ENCODE measurements at regions not wholly inside any gene's neighbourhood (a gene's known extent, or its start where the extent isn't known, plus 50 kb on each side); places are given as distances from the start of the nearest gene placed in this dataset.
A peak's percentile ranks its signal among the peaks of the same experiment; 100 is the strongest.

DNA sequence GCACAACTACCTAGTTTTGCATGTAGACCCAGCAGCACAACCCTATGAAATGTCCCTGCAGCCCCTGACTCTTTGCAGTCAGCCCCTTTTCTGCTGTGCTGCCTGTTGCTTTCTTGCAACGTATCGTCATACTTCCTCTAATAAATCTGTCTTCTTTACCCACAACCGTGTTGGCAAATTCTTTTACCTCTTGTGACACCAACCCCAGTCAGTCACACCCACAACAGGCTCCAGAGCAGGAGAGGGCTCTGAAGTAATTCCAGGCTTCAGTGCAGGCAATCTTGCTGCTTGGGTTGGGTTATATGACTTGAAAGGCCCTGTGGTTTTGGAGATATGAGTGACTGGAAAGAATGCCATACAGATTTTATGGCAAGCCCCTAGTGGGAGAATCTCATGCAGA lies 79.1 kb upstream of the KCNH7 start:
- H3K36me3 ChIP-seq (replicated peaks in 1 of 2; ENCODE audit: control insufficient read depth in 1 of 2, insufficient read depth in 2 of 2, low read length in 2 of 2): no peaks in the 10 kb centered on the region
- no peaks in the 10 kb centered on the region for H3K27me3 ChIP-seq (ENCODE audit: control insufficient read depth in 2 of 2, insufficient read depth in 2 of 2, low read length in 2 of 2)
- no peak overlapping the region for H3K4me3 ChIP-seq (replicated peaks in 1 of 3; ENCODE audit: low read depth in 2 of 3, low read length in 3 of 3)
- no peak overlapping the region for H3K9ac ChIP-seq (ENCODE audit: insufficient read depth, low read length, poor library complexity, severe bottlenecking)
- peaks cover 7% of the 10 kb centered on the region for H3K4me1 Mint-ChIP-seq
- H3K9me3 ChIP-seq (replicated peaks in 1 of 2; ENCODE audit: control insufficient read depth in 1 of 2, insufficient read depth in 1 of 2, low read length in 2 of 2): peaks cover 8 to 19% of the 10 kb centered on the region in 2 donors
- DNase-seq: peak; percentile 14 to 21 (median 20)
- no peaks in the 10 kb centered on the region for H3K36me3 Mint-ChIP-seq
- no peak overlapping the region for H3K4me3 Mint-ChIP-seq
- no peaks in the 10 kb centered on the region for H4K20me1 ChIP-seq (ENCODE audit: insufficient read depth, low read length)
- TF ChIP-seq, protein P1, sequence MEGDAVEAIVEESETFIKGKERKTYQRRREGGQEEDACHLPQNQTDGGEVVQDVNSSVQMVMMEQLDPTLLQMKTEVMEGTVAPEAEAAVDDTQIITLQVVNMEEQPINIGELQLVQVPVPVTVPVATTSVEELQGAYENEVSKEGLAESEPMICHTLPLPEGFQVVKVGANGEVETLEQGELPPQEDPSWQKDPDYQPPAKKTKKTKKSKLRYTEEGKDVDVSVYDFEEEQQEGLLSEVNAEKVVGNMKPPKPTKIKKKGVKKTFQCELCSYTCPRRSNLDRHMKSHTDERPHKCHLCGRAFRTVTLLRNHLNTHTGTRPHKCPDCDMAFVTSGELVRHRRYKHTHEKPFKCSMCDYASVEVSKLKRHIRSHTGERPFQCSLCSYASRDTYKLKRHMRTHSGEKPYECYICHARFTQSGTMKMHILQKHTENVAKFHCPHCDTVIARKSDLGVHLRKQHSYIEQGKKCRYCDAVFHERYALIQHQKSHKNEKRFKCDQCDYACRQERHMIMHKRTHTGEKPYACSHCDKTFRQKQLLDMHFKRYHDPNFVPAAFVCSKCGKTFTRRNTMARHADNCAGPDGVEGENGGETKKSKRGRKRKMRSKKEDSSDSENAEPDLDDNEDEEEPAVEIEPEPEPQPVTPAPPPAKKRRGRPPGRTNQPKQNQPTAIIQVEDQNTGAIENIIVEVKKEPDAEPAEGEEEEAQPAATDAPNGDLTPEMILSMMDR (IDR thresholded peaks at IDR 0.05): no peak
- H2AFZ ChIP-seq (ENCODE audit: insufficient read depth, low read depth, low read length, poor library complexity, severe bottlenecking): no peak overlapping the region
- no CpG with 5 or more reads among the region's 3 CpGs for WGBS (ENCODE audit: insufficient coverage)
- H3K9me3 Mint-ChIP-seq: peaks cover 4 to 13% (median 8%) of the 10 kb centered on the region in 7 donors
- no peak overlapping the region for H3K27ac ChIP-seq (ENCODE audit: low read depth in 1 of 2, low read length in 2 of 2)
- no peak overlapping the region for H3K4me2 ChIP-seq (replicated peaks; ENCODE audit: extremely low read depth, low read length, poor library complexity, severe bottlenecking)
- H3K79me2 ChIP-seq (ENCODE audit: insufficient read depth, low read length): no peaks in the 10 kb centered on the region
- intact Hi-C loops (cut with micrococcal nuclease): no loop called here
- H3K27me3 Mint-ChIP-seq (ENCODE audit: low read depth in 3 of 3): peaks cover 0 to 5% (median 0%) of the 10 kb centered on the region in 3 donors
- peaks cover 11% of the 10 kb centered on the region in 2 donors for H3K4me1 ChIP-seq (ENCODE audit: control insufficient read depth in 1 of 2, insufficient read depth in 2 of 2, low read length in 2 of 2)
- H3K27ac Mint-ChIP-seq: peak overlapping the region in 1 of 7 donors; percentile 31

DNA sequence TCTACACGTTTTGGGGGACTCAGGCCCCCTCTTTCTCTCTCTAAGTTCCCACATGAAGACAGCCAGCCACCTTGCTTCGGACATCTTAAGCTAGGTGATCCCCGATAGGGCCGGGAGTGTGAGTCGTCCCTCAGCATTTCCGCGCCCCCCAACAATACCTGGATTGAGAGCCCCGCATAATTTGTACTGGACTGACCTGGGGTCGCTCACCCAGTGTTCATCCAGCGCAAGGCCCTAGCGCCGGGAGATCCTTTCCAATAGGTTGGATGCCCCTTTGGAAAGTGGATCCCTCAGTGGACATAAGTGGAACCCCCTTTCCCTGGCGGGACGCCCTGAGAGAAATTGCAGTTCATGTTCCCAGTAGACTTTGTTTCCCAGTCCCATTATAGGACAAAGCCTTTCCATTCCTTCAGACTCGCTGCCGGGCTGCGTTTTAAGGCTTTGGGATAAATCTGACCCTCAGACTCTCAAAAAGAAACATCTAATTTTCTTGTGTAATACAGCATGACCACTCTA lies 77.8 kb upstream of the KCNH7 start:
- H3K4me3 ChIP-seq (replicated peaks in 1 of 3; ENCODE audit: low read depth in 2 of 3, low read length in 3 of 3): no peak overlapping the region
- Mint-ChIP-seq H3K9me3 (peaks cover 4 to 16% (median 8%) of the 10 kb centered on the region in 7 donors), H3K4me1 (peaks cover 7% of the 10 kb centered on the region), H3K27me3 (ENCODE audit: low read depth in 3 of 3) (peaks cover 0 to 5% (median 0%) of the 10 kb centered on the region in 3 donors), H3K36me3 (no peaks in the 10 kb centered on the region), H3K27ac (no peak overlapping the region), H3K4me3 (no peak overlapping the region)
- peaks cover 11% of the 10 kb centered on the region in 2 donors for H3K4me1 ChIP-seq (ENCODE audit: control insufficient read depth in 1 of 2, insufficient read depth in 2 of 2, low read length in 2 of 2)
- intact Hi-C loops (cut with micrococcal nuclease): no loop called here
- H4K20me1 ChIP-seq (ENCODE audit: insufficient read depth, low read length): no peaks in the 10 kb centered on the region
- H3K9ac ChIP-seq (ENCODE audit: insufficient read depth, low read length, poor library complexity, severe bottlenecking): no peak overlapping the region
- no peak for DNase-seq
- no peaks in the 10 kb centered on the region for H3K36me3 ChIP-seq (replicated peaks in 1 of 2; ENCODE audit: control insufficient read depth in 1 of 2, insufficient read depth in 2 of 2, low read length in 2 of 2)
- H3K79me2 ChIP-seq (ENCODE audit: insufficient read depth, low read length): no peaks in the 10 kb centered on the region
- H2AFZ ChIP-seq (ENCODE audit: insufficient read depth, low read depth, low read length, poor library complexity, severe bottlenecking): no peak overlapping the region
- WGBS (ENCODE audit: insufficient coverage): 95% methylated on average over 14 of the region's 17 CpGs
- no peaks in the 10 kb centered on the region for H3K27me3 ChIP-seq (ENCODE audit: control insufficient read depth in 2 of 2, insufficient read depth in 2 of 2, low read length in 2 of 2)
- H3K9me3 ChIP-seq (replicated peaks in 1 of 2; ENCODE audit: control insufficient read depth in 1 of 2, insufficient read depth in 1 of 2, low read length in 2 of 2): peaks cover 8 to 23% of the 10 kb centered on the region in 2 donors
- TF ChIP-seq, protein P1 (IDR thresholded peaks at IDR 0.05): no peak
- H3K4me2 ChIP-seq (replicated peaks; ENCODE audit: extremely low read depth, low read length, poor library complexity, severe bottlenecking): no peak overlapping the region
- H3K27ac ChIP-seq (ENCODE audit: low read depth in 1 of 2, low read length in 2 of 2): no peak overlapping the region

Measured in CD14-positive monocyte (primary cell).